NT2/D1 (cell line): ENCODE measurements at regions not wholly inside any gene's neighbourhood (a gene's known extent, or its start where the extent isn't known, plus 50 kb on each side); places are given as distances from the start of the nearest gene placed in this dataset.

Experiments
- DNase-seq: peaks from one replicate; pipeline ENCODE4 v3.0.0-alpha.2; 2011; ENCODE audit warnings: low read depth, low spot score
- H3K27me3 ChIP-seq: 2 replicates; pipeline ENCODE4 v1.6.0; 2011; ENCODE audit warnings: mild to moderate bottlenecking; ENCODE audit not compliant: insufficient read length, insufficient read depth
- H3K36me3 ChIP-seq: 2 replicates; pipeline ENCODE4 v1.6.1; 2011; ENCODE audit warnings: mild to moderate bottlenecking, low read length, mixed read lengths; ENCODE audit not compliant: insufficient read depth, insufficient read length
- H3K4me1 ChIP-seq: 2 replicates; pipeline ENCODE4 v1.5.1; 2011; ENCODE audit not compliant: insufficient read depth, insufficient read length
- H3K4me3 ChIP-seq: 2 replicates; pipeline ENCODE4 v1.5.1; 2011; ENCODE audit warnings: low read depth; ENCODE audit not compliant: insufficient read length
- H3K9ac ChIP-seq: 2 replicates; pipeline ENCODE4 v1.6.0; 2011; ENCODE audit warnings: low read depth; ENCODE audit not compliant: insufficient read length
- H3K9me3 ChIP-seq: 2 replicates; pipeline ENCODE4 v1.5.1; 2011; ENCODE audit warnings: mild to moderate bottlenecking, low read length; ENCODE audit not compliant: insufficient read depth
- SUZ12 ChIP-seq: IDR thresholded peaks from 2 replicates; pipeline ENCODE4 v1.6.1; 2011; ENCODE audit not compliant: insufficient read length, insufficient read depth; ENCODE audit errors: extremely low read depth
- YY1 ChIP-seq: IDR thresholded peaks from 2 replicates; pipeline ENCODE4 v1.6.1; 2011; ENCODE audit not compliant: insufficient read length, insufficient read depth
- ZNF274 ChIP-seq: IDR thresholded peaks from 2 replicates; pipeline ENCODE4 v1.6.1; 2011; ENCODE audit warnings: mild to moderate bottlenecking, low read depth, low read length

- no peak for DNase-seq
- Histone ChIP-seq H3K4me3 (no peak overlapping the region), H3K9ac (peak overlapping the region; percentile 47), H3K27me3 (no peaks in the 10 kb centered on the region), H3K9me3 (no peaks in the 10 kb centered on the region), H3K4me1 (peaks cover 8% of the 10 kb centered on the region), H3K36me3 (peaks cover 11% of the 10 kb centered on the region)
- no peak for TF ChIP-seq YY1
These were observed 154.6 kb upstream of the CIBAR2 start for GRCh38 chr16:85266857-85267256.

DNA sequence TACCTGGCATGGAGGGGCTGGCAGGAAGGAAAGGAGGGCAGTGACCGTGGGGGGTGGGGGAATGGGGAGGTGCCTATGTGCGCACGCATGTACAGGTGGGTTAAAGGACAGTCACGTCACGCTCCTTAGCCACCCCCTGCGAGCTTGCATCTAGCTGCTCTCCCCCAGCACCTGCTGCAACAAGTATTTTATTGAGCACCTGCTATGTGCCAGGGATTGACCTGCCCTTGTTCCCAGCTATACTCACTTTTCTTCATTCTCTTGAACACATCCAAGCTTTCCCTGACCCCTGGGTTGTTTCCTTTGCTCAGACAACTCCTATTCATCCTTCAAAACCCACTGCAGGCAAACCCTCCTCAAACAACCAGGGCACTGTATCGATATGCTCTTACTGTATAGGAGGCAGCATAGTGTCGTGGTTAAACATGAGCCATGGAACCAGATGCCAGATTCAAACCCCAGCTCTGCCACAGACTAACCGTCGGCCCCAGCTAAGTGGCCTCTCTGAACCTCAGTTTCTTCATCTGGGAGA lies 155.2 kb upstream of the CIBAR2 start:
- TF ChIP-seq SUZ12, result no peak
- TF ChIP-seq YY1, result no peak
- TF ChIP-seq ZNF274, result no peak
- no peak for DNase-seq
- H3K27me3 ChIP-seq, result no peaks in the 10 kb centered on the region
- no peaks in the 10 kb centered on the region for H3K9me3 ChIP-seq
- H3K9ac ChIP-seq, result no peak overlapping the region
- no peak overlapping the region for H3K4me3 ChIP-seq
- H3K4me1 ChIP-seq, result peaks cover 10% of the 10 kb centered on the region
- H3K36me3 ChIP-seq, result peaks cover 11% of the 10 kb centered on the region

GRCh38 chr16:85269165-85269564 lies 156.9 kb upstream of the CIBAR2 start:
- Histone ChIP-seq H3K27me3 (no peaks in the 10 kb centered on the region), H3K4me3 (no peak overlapping the region), H3K4me1 (peaks cover 10% of the 10 kb centered on the region), H3K9me3 (no peaks in the 10 kb centered on the region), H3K36me3 (peaks cover 11% of the 10 kb centered on the region), H3K9ac (no peak overlapping the region)
- TF ChIP-seq SUZ12, result no peak
- TF ChIP-seq ZNF274, result no peak
- no peak for TF ChIP-seq YY1
- no peak for DNase-seq

GRCh38 chr16:85270374-85270773 lies 158.1 kb upstream of the CIBAR2 start:
- Histone ChIP-seq H3K36me3 (peaks cover 5% of the 10 kb centered on the region), H3K4me3 (no peak overlapping the region), H3K4me1 (peaks cover 17% of the 10 kb centered on the region), H3K9me3 (no peaks in the 10 kb centered on the region), H3K9ac (peak overlapping the region; percentile 22), H3K27me3 (no peaks in the 10 kb centered on the region)
- no peak for TF ChIP-seq YY1
- no peak for DNase-seq

DNA sequence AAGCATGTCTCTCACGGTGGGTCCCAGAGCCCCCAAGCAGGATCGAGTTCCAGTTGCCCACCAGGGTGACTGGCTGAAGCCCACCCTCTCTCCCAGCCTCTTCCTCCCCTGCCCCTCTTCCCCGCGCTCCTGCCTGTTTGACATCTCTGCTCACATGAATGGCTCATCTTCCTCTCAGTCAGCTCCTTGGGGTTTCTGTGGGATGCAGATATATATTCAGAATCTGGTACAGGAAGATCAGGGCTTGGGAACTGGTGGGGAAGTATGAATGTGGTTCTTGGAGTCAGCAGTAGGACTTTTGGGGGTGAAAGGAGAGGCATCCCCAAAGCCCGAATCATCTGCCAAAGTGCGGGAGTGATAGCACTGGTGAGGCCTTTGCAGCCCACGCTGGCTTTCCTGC lies 158.9 kb upstream of the CIBAR2 start:
- TF ChIP-seq SUZ12 (no peak), ZNF274 (no peak), YY1 (no peak)
- no peak for DNase-seq
- Histone ChIP-seq H3K4me1 (peaks cover 21% of the 10 kb centered on the region), H3K4me3 (no peak overlapping the region), H3K9me3 (no peaks in the 10 kb centered on the region), H3K9ac (no peak overlapping the region), H3K36me3 (peaks cover 3% of the 10 kb centered on the region), H3K27me3 (no peaks in the 10 kb centered on the region)

DNA sequence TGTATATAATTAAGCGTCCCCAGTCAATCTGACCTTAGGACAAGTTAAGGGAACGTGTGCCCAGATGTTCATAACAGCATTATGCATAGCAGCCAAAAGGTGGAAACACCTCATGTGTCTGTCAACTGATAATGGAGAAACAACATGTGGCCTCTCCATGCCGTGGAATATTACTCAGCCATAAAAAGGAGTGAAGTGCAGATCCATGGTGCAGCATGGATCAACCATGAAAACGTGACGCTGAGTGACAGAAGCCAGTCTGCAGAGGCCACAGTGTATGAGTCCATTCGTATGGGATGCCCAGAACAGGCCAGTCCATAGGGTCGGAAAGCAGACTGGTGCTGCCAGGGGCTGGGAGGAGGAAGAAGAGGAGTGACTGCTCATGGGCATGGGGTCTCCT lies 161.0 kb upstream of the CIBAR2 start:
- no peaks in the 10 kb centered on the region for H3K27me3 ChIP-seq
- H3K9me3 ChIP-seq, result no peaks in the 10 kb centered on the region
- no peak for DNase-seq
- TF ChIP-seq SUZ12 (no peak), YY1 (no peak)
- no peak overlapping the region for H3K4me3 ChIP-seq
- peaks cover 24% of the 10 kb centered on the region for H3K4me1 ChIP-seq
- no peak overlapping the region for H3K9ac ChIP-seq
- H3K36me3 ChIP-seq, result peaks cover 3% of the 10 kb centered on the region

DNA sequence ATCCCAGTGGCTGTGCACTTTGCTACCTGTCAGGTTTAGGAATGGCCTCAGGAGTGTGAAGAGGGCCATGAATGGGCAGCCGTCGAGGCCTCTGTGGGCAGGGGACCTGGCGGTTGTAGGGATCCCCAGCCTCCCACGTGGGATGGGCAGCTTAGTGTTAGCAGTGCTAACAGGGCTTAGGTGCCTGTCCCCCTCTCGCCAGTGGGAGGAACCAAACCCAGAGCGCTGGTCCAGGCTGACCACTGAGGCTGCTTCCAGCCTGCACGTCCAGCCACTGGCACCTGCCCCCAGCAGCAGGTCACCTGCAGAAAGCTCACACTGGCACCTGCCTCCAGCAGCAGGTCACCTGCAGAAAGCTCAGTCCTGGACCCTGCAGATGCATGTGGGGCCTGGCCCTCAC lies 162.2 kb upstream of the CIBAR2 start:
- H3K27me3 ChIP-seq, result no peaks in the 10 kb centered on the region
- H3K4me1 ChIP-seq, result peaks cover 24% of the 10 kb centered on the region

DNA sequence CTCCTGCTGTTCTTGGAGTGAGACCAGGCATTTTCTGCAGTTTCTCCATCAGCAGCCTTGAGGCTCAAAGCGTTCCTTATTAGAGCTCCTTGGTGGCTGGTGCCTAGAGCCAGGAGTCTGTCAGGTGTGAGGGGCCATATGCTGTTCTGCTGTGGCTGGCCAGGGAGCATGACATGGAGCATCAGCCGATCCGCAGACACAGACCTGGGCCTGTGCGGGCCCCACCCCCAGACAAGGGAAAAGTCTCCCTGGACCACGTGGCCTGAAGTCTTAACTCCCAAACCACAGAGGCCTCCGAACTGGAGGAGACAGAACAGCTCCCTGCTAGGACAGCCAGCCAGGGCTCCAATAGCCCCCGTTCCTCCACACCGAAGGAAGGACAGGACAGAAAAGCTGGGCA lies 162.7 kb upstream of the CIBAR2 start:
- TF ChIP-seq SUZ12 (no peak), ZNF274 (no peak), YY1 (no peak)
- Histone ChIP-seq H3K4me1 (peaks cover 25% of the 10 kb centered on the region), H3K27me3 (no peaks in the 10 kb centered on the region), H3K4me3 (no peak overlapping the region), H3K36me3 (peaks cover 1% of the 10 kb centered on the region), H3K9ac (peak overlapping the region; percentile 36), H3K9me3 (no peaks in the 10 kb centered on the region)
- no peak for DNase-seq

More for the DNA sequence above, 162.2 kb upstream of the CIBAR2 start:
- no peak for DNase-seq
- Histone ChIP-seq H3K36me3 (peaks cover 3% of the 10 kb centered on the region), H3K9me3 (no peaks in the 10 kb centered on the region), H3K4me3 (no peak overlapping the region), H3K9ac (no peak overlapping the region)
- TF ChIP-seq YY1 (no peak), ZNF274 (no peak), SUZ12 (no peak)
